Caco-2 (cell line): ENCODE measurements at regions not wholly inside any gene's neighbourhood (a gene's known extent, or its start where the extent isn't known, plus 50 kb on each side); places are given as distances from the start of the nearest gene placed in this dataset.

ENCODE experiments used
- BruUV-seq: library from RNA; stranded (reverse); fragments of 400-500 nt; replicated peaks from 2 replicates; lab custom pipeline; 2021; lab: Mats Ljungman, UMichigan
- CTCF ChIA-PET: fragments of 300-600 bp; sonication (Branson Sonifier 250); formaldehyde crosslinking; loops from one replicate; lab custom pipeline; 2022; ENCODE audit warnings: antibody characterized with exemption; lab: Charles Lee
- POLR2A ChIA-PET: fragments of 300-600 bp; sonication (Branson Sonifier 250); formaldehyde crosslinking; loops from one replicate; lab custom pipeline; 2022; ENCODE audit warnings: antibody characterized with exemption; lab: Charles Lee
- DNase-seq, 2 experiments: peaks; one replicate each; pipeline versions ENCODE4 v3.0.0 to v3.0.0-alpha.2; 2020 to 2022
- H3K27me3 ChIP-seq: replicated peaks from 2 replicates; pipeline ENCODE4 v1.6.0; 2011; ENCODE audit warnings: low read length; ENCODE audit not compliant: control insufficient read depth, insufficient read depth
- H3K36me3 ChIP-seq: 2 replicates; pipeline ENCODE4 v1.5.1; 2011; ENCODE audit warnings: low read length; ENCODE audit not compliant: control insufficient read depth, insufficient read depth
- H3K4me1 ChIP-seq: fragments of 250-450 bp; sonication (Bioruptor Pico); 2 replicates; pipeline ENCODE4 v1.5.1; 2020; ENCODE audit warnings: mild to moderate bottlenecking
- H3K4me3 ChIP-seq: 2 replicates; pipeline ENCODE4 v1.5.1; 2011; ENCODE audit warnings: low read depth, mild to moderate bottlenecking, control low read depth, low read length
- H3K9me3 ChIP-seq: fragments of 250-450 bp; sonication (Bioruptor Pico); 2 replicates; pipeline ENCODE4 v1.5.1; 2020; ENCODE audit warnings: mild to moderate bottlenecking, moderate library complexity
- H3K27ac Mint-ChIP-seq: one replicate; pipeline ENCODE4 v1.8.0; 2022; ENCODE audit warnings: mixed read lengths; ENCODE audit not compliant: unreplicated experiment
- H3K27me3 Mint-ChIP-seq: one replicate; pipeline ENCODE4 v1.8.0; 2022; ENCODE audit warnings: mixed read lengths; ENCODE audit not compliant: insufficient read depth, unreplicated experiment
- H3K36me3 Mint-ChIP-seq: one replicate; pipeline ENCODE4 v1.8.0; 2022; ENCODE audit warnings: mild to moderate bottlenecking, mixed read lengths; ENCODE audit not compliant: insufficient read depth, unreplicated experiment
- H3K4me1 Mint-ChIP-seq: one replicate; pipeline ENCODE4 v1.8.0; 2022; ENCODE audit warnings: low read depth, mixed read lengths; ENCODE audit not compliant: unreplicated experiment
- H3K4me3 Mint-ChIP-seq: one replicate; pipeline ENCODE4 v1.8.0; 2022; ENCODE audit warnings: mild to moderate bottlenecking, moderate library complexity, mixed read lengths; ENCODE audit not compliant: unreplicated experiment
- H3K9me3 Mint-ChIP-seq: one replicate; pipeline ENCODE4 v1.8.0; 2022; ENCODE audit warnings: mixed read lengths; ENCODE audit not compliant: unreplicated experiment
- CTCF ChIP-seq, 2 experiments: fragments of 200-600 bp in 1 of 2; IDR thresholded peaks; 1 replicate in 1 of 2; 2 replicates in 1 of 2; pipeline versions ENCODE4 v1.5.1 to v1.8.0; 2011 to 2022; ENCODE audit warnings: antibody characterized with exemption in 1 of 2, control low read depth in 1 of 2, inconsistent platforms in 1 of 2, low read depth in 1 of 2, low read length in 1 of 2, mild to moderate bottlenecking in 1 of 2, moderate library complexity in 1 of 2; ENCODE audit not compliant: insufficient read depth in 1 of 2, severe bottlenecking in 1 of 2, unreplicated experiment in 1 of 2
- intact Hi-C: fragments of 100-400 bp; cut with micrococcal nuclease; formaldehyde crosslinking; loops from one replicate; pipeline ENCODE4 v1.10.0; 2022; ENCODE audit not compliant: unreplicated experiment

DNA sequence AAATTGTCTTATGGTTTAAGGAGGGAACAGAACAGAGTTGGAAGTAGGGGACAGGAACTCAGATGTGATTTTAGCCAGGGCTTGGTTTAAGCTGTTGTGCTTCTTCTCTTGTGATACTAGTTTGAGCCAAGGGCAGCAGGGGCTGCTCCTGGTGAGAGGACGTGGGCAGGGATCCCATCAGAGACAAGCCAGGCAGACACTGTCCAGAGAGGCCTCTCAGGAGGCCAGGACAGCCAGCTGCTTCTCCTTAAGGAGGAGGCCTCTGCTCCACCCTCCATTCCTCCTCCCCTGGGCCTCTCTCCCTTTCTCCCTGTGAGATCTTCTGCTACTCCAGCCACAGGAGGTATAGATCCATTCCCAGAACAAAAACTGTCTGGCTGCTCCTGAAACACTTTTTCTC lies 108.4 kb upstream of the MLN start:
- POLR2A ChIA-PET = no interaction called here
- no peak for DNase-seq
- no peak for TF ChIP-seq CTCF (IDR thresholded peaks at IDR 0.05; ENCODE audit: insufficient read depth in 1 of 2, low read depth in 1 of 2, low read length in 1 of 2, severe bottlenecking in 1 of 2, unreplicated experiment in 1 of 2)
- intact Hi-C loops = no loop called here
- Histone ChIP-seq H3K9me3 (no peaks in the 10 kb centered on the region), H3K36me3 (no peaks in the 10 kb centered on the region), H3K4me1 (peaks cover 11% of the 10 kb centered on the region; the same call in 1 of the 2 replicates), H3K27me3 (no peaks in the 10 kb centered on the region), H3K4me3 (no peak overlapping the region)
- no peak overlapping the region for H3K27ac Mint-ChIP-seq
- H3K4me1 Mint-ChIP-seq = peaks cover 6% of the 10 kb centered on the region
- no peaks in the 10 kb centered on the region for H3K9me3 Mint-ChIP-seq
- H3K4me3 Mint-ChIP-seq = no peak overlapping the region
- CTCF ChIA-PET = no interaction called here
- H3K27me3 Mint-ChIP-seq = peaks cover 8% of the 10 kb centered on the region
- H3K36me3 Mint-ChIP-seq = no peaks in the 10 kb centered on the region
- no TSS peak for BruUV-seq

DNA sequence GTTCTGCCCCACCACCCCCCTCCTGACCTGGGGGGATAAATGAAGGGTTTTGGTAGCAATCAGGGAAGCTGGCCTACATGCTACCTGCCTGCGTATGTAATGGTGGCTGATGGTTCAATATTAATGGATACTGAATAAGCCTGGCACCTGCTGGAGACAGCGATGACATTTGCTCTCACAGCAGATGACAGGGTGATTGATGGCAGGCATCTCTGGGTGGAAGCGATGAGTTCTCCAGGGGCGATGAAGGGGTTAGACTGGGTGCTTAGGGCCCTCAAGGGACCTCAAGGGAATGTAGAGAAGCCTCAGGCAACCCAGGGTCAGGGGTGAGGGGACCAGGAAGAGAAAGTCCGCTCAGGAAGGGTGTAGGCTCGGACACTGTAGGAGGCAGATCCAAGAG lies 107.7 kb upstream of the MLN start:
- POLR2A ChIA-PET = no interaction called here
- DNase-seq = no peak
- Mint-ChIP-seq H3K4me1 (peaks cover 12% of the 10 kb centered on the region), H3K4me3 (no peak overlapping the region), H3K36me3 (no peaks in the 10 kb centered on the region), H3K27me3 (peaks cover 8% of the 10 kb centered on the region), H3K9me3 (no peaks in the 10 kb centered on the region), H3K27ac (no peak overlapping the region)
- Histone ChIP-seq H3K4me3 (no peak overlapping the region), H3K4me1 (peaks cover 12% of the 10 kb centered on the region; the same call in 1 of the 2 replicates), H3K9me3 (no peaks in the 10 kb centered on the region), H3K36me3 (no peaks in the 10 kb centered on the region), H3K27me3 (no peaks in the 10 kb centered on the region)
- intact Hi-C loops = no loop called here
- no peak for TF ChIP-seq CTCF (IDR thresholded peaks at IDR 0.05; ENCODE audit: insufficient read depth in 1 of 2, low read depth in 1 of 2, low read length in 1 of 2, severe bottlenecking in 1 of 2, unreplicated experiment in 1 of 2)
- CTCF ChIA-PET = interaction anchor here (0.6 kb wide), 1 partner anchor 141 kb away, joined by 3 read pairs; no protein-coding TSS in a partner anchor
- BruUV-seq = no TSS peak

GRCh38 chr6:33910594-33910993 lies 106.8 kb upstream of the MLN start:
- POLR2A ChIA-PET = no interaction called here
- no TSS peak for BruUV-seq
- no peak overlapping the region for H3K27ac Mint-ChIP-seq
- DNase-seq = no peak
- Histone ChIP-seq H3K9me3 (no peaks in the 10 kb centered on the region), H3K27me3 (no peaks in the 10 kb centered on the region), H3K36me3 (no peaks in the 10 kb centered on the region), H3K4me1 (peaks cover 12% of the 10 kb centered on the region; the same call in 1 of the 2 replicates), H3K4me3 (no peak overlapping the region)
- CTCF ChIA-PET = interaction anchor here (0.6 kb wide), 1 partner anchor 142 kb away, joined by 3 read pairs; no protein-coding TSS in a partner anchor
- no peak for TF ChIP-seq CTCF (IDR thresholded peaks at IDR 0.05; ENCODE audit: insufficient read depth in 1 of 2, low read depth in 1 of 2, low read length in 1 of 2, severe bottlenecking in 1 of 2, unreplicated experiment in 1 of 2)
- H3K4me3 Mint-ChIP-seq = no peak overlapping the region
- peaks cover 12% of the 10 kb centered on the region for H3K4me1 Mint-ChIP-seq
- no peaks in the 10 kb centered on the region for H3K9me3 Mint-ChIP-seq
- H3K27me3 Mint-ChIP-seq = peaks cover 6% of the 10 kb centered on the region
- intact Hi-C loops = no loop called here
- H3K36me3 Mint-ChIP-seq = no peaks in the 10 kb centered on the region
